ENCODE measurements at regions not wholly inside any gene's neighbourhood (a gene's known extent, or its start where the extent isn't known, plus 50 kb on each side); places are given as distances from the start of the nearest gene placed in this dataset.

DNA sequence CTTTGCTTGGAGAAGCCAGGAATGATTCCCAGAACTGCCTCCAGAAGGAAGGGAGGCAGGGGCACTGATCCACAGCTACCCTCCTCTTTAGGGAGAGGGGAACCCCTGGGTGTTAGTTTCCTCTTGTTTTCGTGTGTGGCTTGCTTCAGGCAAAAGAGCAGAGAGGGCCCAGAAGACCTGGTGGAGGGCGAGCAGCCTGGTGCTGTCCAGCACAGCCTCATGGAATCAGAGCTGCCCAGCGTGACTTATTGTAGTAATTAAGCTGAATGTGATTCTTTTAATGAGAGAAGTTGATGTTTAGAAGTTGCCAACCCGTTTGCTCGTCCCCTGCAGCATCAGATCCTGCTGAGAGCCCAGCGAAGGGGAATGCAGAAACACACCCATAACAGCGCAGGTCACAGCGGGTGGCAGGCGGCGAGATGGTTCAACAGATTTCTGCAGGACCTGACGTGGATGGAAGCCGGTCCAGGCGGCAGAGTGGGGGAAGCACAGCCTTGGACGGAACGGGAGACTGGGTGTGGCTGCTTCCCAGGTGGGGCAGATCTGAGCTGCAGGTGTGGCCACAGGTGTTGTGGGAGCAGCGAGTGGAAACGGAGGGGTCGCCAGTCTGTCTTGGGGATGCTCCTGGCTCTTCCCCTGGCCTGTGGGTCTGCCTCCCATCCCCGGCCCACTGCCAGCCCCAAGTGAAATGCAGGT lies 53.7 kb upstream of the SHH start:
- no peak for DNase-seq (ENCODE audit: extremely low spot score)
- POLR2A ChIA-PET = no interaction called here
- CTCF ChIA-PET = interaction anchor here (1.1 to 1.2 kb wide), 2 partner anchors 131 to 290 kb away, joined by 3 read pairs; no protein-coding TSS in a partner anchor
- TF ChIP-seq, protein P1, sequence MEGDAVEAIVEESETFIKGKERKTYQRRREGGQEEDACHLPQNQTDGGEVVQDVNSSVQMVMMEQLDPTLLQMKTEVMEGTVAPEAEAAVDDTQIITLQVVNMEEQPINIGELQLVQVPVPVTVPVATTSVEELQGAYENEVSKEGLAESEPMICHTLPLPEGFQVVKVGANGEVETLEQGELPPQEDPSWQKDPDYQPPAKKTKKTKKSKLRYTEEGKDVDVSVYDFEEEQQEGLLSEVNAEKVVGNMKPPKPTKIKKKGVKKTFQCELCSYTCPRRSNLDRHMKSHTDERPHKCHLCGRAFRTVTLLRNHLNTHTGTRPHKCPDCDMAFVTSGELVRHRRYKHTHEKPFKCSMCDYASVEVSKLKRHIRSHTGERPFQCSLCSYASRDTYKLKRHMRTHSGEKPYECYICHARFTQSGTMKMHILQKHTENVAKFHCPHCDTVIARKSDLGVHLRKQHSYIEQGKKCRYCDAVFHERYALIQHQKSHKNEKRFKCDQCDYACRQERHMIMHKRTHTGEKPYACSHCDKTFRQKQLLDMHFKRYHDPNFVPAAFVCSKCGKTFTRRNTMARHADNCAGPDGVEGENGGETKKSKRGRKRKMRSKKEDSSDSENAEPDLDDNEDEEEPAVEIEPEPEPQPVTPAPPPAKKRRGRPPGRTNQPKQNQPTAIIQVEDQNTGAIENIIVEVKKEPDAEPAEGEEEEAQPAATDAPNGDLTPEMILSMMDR (IDR thresholded peaks at IDR 0.05; ENCODE audit: control extremely low read depth, extremely low read depth, low read depth, missing control alignments) = no peak

DNA sequence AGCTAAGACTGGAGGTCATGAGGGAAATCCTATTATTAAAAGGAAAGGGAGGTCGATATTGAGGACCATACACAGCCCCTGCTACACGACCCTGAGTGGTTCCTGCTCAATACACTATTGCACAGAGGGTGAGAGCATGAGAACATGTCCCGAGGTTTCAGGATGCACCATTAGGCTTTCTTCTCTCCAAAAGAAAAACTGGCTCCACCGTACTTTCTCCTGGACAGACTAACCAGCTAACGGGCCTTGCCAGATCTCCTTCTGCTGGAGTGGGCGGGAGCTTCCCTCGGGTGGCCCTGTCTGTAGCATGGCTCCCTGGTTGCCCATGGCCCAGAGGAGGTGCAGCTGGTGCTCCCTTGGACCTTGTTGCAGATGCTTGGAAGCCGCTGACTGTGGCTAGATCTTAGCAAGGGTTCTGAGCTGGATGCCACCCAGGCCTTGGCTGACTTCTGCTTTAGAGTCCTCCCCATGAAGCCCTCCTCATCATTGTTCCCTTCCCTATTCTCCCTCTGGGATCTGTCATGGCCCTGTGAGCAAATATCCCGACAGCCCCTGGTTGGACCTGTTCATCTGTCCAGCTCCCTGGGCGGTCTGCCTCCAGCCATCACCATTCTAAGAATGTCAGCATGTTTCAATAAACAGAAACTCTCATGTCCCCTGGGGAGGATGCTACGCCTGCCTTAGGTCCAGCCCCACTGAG lies 52.9 kb upstream of the SHH start:
- ChIA-PET POLR2A (no interaction called here), CTCF (interaction anchor here (1.1 to 1.2 kb wide), 2 partner anchors 132 to 290 kb away, joined by 3 read pairs; no protein-coding TSS in a partner anchor)
- no peak for DNase-seq (ENCODE audit: extremely low spot score)
- TF ChIP-seq, protein P1 (IDR thresholded peaks at IDR 0.05; ENCODE audit: control extremely low read depth, extremely low read depth, low read depth, missing control alignments) = no peak

DNA sequence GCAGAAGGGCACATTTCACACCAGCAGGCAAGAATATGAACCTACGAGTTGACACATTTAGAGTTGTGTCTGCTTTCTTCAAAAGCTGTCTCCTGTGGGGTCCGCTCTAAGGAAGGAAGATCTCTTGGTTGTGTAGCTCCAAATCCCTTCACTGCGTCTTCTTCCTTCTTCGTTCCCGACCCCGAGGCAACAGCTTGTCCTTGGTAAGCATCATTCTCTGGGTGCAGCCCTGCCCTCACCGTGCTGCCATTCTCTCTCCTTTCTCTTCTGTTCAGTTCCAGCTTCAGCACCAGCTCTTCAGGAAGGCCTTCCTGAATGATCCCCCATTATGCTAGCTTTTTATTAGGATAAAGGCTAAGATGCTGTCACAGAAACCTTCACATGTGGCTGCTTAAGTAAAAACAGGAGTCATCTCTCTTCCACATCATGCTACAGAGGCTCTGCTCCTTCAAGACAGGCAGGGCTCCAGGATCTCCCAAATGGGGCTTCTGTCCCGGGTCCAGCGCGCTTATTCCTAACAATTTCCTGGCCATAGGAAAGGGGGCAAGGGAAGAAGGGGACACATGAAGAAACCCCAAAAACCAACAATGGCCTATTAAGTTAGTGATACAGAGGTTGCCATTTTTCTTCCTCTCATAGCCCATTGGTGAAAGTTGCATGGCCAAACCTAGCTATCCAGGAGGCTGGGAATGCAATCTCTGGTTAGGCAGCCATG lies 52.2 kb upstream of the SHH start:
- no peak for DNase-seq (ENCODE audit: extremely low spot score)
- POLR2A ChIA-PET = no interaction called here
- CTCF ChIA-PET = interaction anchor here (0.6 to 1.2 kb wide), 2 partner anchors 10 to 133 kb away, joined by 3 read pairs; no protein-coding TSS in a partner anchor
- TF ChIP-seq, protein P1 (IDR thresholded peaks at IDR 0.05; ENCODE audit: control extremely low read depth, extremely low read depth, low read depth, missing control alignments) = no peak

DNA sequence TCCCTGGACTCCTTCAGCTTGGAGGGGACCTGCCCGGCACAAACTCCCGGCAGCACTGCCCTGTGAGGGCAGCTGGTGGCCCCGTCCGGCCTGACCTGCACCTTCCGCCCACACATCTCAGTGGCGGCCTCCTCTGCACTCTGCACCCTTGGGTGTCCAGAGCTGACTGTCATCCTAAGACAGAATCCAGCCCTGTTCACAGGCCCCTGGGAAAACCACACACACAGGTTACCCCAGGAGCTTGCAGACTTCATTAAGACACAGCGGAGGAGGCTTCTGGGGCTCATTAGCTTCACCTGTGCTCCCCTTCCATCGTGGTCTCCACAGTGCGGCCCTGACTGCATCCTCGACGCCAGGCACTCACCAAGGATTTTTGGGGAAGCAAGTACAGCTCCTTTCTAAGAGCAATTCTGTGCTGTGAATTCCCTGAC lies 51.5 kb upstream of the SHH start:
- ChIA-PET CTCF (interaction anchor here (0.6 kb wide), 1 partner anchor 9 kb away, joined by 3 read pairs; no protein-coding TSS in a partner anchor), POLR2A (no interaction called here)
- DNase-seq (ENCODE audit: extremely low spot score) = no peak
- TF ChIP-seq, protein P1 (IDR thresholded peaks at IDR 0.05; ENCODE audit: control extremely low read depth, extremely low read depth, low read depth, missing control alignments) = no peak

DNA sequence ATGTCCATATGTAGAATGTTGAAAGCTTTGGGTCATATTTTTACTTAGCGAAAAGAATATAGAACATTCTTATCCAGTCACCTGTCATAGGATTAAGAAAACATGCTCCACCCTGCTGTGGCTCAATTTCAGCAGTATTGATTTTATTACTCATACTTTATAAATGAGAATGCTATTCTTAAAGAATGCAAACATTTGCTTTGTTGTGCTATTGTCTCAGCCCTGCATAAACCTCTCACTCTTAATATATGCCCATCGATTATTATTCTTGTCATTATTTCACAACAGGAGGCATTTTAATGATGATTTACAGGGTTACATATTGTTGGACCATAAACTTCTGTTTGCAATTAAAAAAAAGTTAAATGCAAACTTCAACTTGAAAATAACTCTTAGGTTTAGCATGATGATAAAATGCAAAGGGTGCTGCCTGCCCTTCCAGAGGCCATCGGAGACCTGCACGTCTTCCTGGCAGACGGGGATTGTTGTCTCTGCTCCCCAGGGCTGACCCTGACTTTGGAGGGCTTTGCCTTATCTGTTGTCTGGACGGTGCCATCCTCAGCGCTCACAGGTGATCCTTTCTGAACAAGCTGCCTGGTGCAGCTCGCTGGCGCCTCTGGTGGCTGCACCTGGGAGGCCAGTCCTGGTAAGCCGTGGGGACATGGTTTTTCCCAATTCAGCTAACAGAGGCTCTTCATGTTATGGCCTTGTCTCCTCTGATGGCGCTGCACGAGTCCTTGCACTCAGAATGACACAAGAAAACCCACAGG lies 50.0 kb upstream of the SHH start:
- ChIA-PET POLR2A (no interaction called here), CTCF (no interaction called here)
- TF ChIP-seq, protein P1 (IDR thresholded peaks at IDR 0.05; ENCODE audit: control extremely low read depth, extremely low read depth, low read depth, missing control alignments) = no peak
- no peak for DNase-seq (ENCODE audit: extremely low spot score)
